Smooth muscle cell (in vitro differentiated cells): ENCODE measurements at regions not wholly inside any gene's neighbourhood (a gene's known extent, or its start where the extent isn't known, plus 50 kb on each side); places are given as distances from the start of the nearest gene placed in this dataset.

Experiments
- DNase-seq: peaks from one replicate; lab custom pipeline; 2025; ENCODE audit not compliant: unreplicated experiment; lab: John Stamatoyannopoulos, UW
- H2AFZ ChIP-seq: fragments of 200-600 bp; sonication (generic); 2 replicates; pipeline ENCODE4 v1.6.0; 2016; ENCODE audit warnings: antibody characterized with exemption, low read depth, mild to moderate bottlenecking
- H3F3A ChIP-seq: fragments of 200-600 bp; sonication (generic); 2 replicates; pipeline ENCODE4 v1.6.0; 2017; ENCODE audit warnings: antibody characterized with exemption, low read depth
- H3K27ac ChIP-seq: fragments of 200-600 bp; sonication (generic); 2 replicates; pipeline ENCODE4 v1.5.1; 2016; ENCODE audit warnings: low read depth, mild to moderate bottlenecking
- H3K27me3 ChIP-seq: fragments of 200-600 bp; sonication (generic); 2 replicates; pipeline ENCODE4 v1.6.1; 2016; ENCODE audit warnings: low read depth, mild to moderate bottlenecking
- H3K36me3 ChIP-seq: fragments of 200-600 bp; sonication (generic); 2 replicates; pipeline ENCODE4 v1.5.1; 2016; ENCODE audit warnings: low read depth
- H3K4me1 ChIP-seq: fragments of 200-600 bp; sonication (generic); 2 replicates; pipeline ENCODE4 v1.5.1; 2016; ENCODE audit warnings: low read depth
- H3K4me2 ChIP-seq: fragments of 200-600 bp; sonication (generic); 2 replicates; pipeline ENCODE4 v1.6.0; 2016; ENCODE audit warnings: mild to moderate bottlenecking
- H3K4me3 ChIP-seq: fragments of 200-600 bp; sonication (generic); 2 replicates; pipeline ENCODE4 v1.5.1; 2016; ENCODE audit warnings: mild to moderate bottlenecking
- H3K79me2 ChIP-seq: fragments of 200-600 bp; sonication (generic); 2 replicates; pipeline ENCODE4 v1.6.0; 2016; ENCODE audit warnings: low read depth, mild to moderate bottlenecking
- H3K9ac ChIP-seq: fragments of 200-600 bp; sonication (generic); 2 replicates; pipeline ENCODE4 v1.6.0; 2016; ENCODE audit warnings: low read depth
- H3K9me3 ChIP-seq: fragments of 200-600 bp; sonication (generic); replicated peaks from 2 replicates; pipeline ENCODE4 v1.5.1; 2016; ENCODE audit warnings: low read depth
- H4K20me1 ChIP-seq: fragments of 200-600 bp; sonication (generic); 2 replicates; pipeline ENCODE4 v1.6.0; 2016; ENCODE audit warnings: low read depth
- WGBS: methylation state at CpG from one replicate; pipeline ENCODE4 v1.1.7; 2016; ENCODE audit warnings: low lambda C conversion rate; 5-methylcytosine and 5-hydroxymethylcytosine counted together
- TF ChIP-seq, protein P1 (sequence below): fragments of 200-600 bp; sonication (generic); IDR thresholded peaks from 2 replicates; pipeline ENCODE4 v1.5.1; 2017; ENCODE audit warnings: borderline replicate concordance, mild to moderate bottlenecking, antibody characterized with exemption; ENCODE audit not compliant: insufficient read depth, poor library complexity, severe bottlenecking

GRCh38 chr11:15764326-15764725 is 592.0 kb downstream of the SOX6 start:
- TF ChIP-seq, protein P1, sequence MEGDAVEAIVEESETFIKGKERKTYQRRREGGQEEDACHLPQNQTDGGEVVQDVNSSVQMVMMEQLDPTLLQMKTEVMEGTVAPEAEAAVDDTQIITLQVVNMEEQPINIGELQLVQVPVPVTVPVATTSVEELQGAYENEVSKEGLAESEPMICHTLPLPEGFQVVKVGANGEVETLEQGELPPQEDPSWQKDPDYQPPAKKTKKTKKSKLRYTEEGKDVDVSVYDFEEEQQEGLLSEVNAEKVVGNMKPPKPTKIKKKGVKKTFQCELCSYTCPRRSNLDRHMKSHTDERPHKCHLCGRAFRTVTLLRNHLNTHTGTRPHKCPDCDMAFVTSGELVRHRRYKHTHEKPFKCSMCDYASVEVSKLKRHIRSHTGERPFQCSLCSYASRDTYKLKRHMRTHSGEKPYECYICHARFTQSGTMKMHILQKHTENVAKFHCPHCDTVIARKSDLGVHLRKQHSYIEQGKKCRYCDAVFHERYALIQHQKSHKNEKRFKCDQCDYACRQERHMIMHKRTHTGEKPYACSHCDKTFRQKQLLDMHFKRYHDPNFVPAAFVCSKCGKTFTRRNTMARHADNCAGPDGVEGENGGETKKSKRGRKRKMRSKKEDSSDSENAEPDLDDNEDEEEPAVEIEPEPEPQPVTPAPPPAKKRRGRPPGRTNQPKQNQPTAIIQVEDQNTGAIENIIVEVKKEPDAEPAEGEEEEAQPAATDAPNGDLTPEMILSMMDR, result no peak
- no peak overlapping the region for H3K4me3 ChIP-seq
- no peaks in the 10 kb centered on the region for H3K4me1 ChIP-seq
- H3K79me2 ChIP-seq, result no peaks in the 10 kb centered on the region
- DNase-seq, result no peak
- H3F3A ChIP-seq, result no peaks in the 10 kb centered on the region
- H3K27ac ChIP-seq, result peak overlapping the region; percentile 54
- 84% methylated on average over 1 of the region's 1 CpG for WGBS
- no peak overlapping the region for H3K4me2 ChIP-seq
- no peaks in the 10 kb centered on the region for H3K36me3 ChIP-seq
- H2AFZ ChIP-seq, result no peak overlapping the region
- no peak overlapping the region for H3K9ac ChIP-seq
- H4K20me1 ChIP-seq, result no peaks in the 10 kb centered on the region
- H3K27me3 ChIP-seq, result no peaks in the 10 kb centered on the region
- no peaks in the 10 kb centered on the region for H3K9me3 ChIP-seq

- Histone ChIP-seq H3K4me2 (no peak overlapping the region), H3K4me1 (no peaks in the 10 kb centered on the region), H3K9me3 (no peaks in the 10 kb centered on the region), H3K36me3 (no peaks in the 10 kb centered on the region), H3F3A (no peaks in the 10 kb centered on the region), H3K27me3 (no peaks in the 10 kb centered on the region), H3K9ac (no peak overlapping the region), H4K20me1 (no peaks in the 10 kb centered on the region), H3K27ac (peak overlapping the region; percentile 54), H2AFZ (no peak overlapping the region), H3K4me3 (no peak overlapping the region), H3K79me2 (no peaks in the 10 kb centered on the region)
- no peak for DNase-seq
- TF ChIP-seq, protein P1, result no peak
- 83% methylated on average over 1 of the region's 1 CpG for WGBS
These were observed 591.4 kb downstream of the SOX6 start for GRCh38 chr11:15764948-15765347.

- WGBS, result 84% methylated on average over 3 of the region's 3 CpGs
- Histone ChIP-seq H3K4me2 (no peak overlapping the region), H2AFZ (no peak overlapping the region), H3K27me3 (no peaks in the 10 kb centered on the region), H3K4me1 (no peaks in the 10 kb centered on the region), H4K20me1 (no peaks in the 10 kb centered on the region), H3F3A (no peaks in the 10 kb centered on the region), H3K79me2 (no peaks in the 10 kb centered on the region), H3K4me3 (no peak overlapping the region), H3K27ac (peak overlapping the region; percentile 54), H3K9me3 (no peaks in the 10 kb centered on the region), H3K9ac (no peak overlapping the region), H3K36me3 (no peaks in the 10 kb centered on the region)
- no peak for DNase-seq
- TF ChIP-seq, protein P1, result no peak
These were observed 590.8 kb downstream of the SOX6 start for GRCh38 chr11:15765530-15765929.

DNA sequence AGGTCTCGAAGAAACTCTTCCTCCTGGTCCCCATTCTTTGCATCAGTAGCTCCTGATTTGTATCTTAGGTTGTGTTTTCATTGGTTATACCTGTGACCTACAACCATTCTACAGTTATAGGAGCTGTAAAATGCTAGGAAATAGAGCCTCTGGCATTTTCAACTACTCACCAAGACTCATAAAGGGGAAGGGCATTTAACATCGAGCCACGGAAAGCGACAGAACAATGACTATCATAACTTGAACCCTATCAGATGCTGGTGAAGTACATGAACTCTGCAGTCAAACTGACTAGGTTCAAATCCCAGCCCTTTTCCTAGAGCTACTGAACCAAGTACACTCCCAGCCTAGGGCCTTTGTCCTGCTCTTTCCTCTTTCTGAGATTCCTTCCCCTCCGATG is 588.0 kb downstream of the SOX6 start:
- Histone ChIP-seq H3K9ac (no peak overlapping the region), H3K36me3 (no peaks in the 10 kb centered on the region), H3K27ac (no peak overlapping the region), H3K4me2 (no peak overlapping the region), H3K4me1 (no peaks in the 10 kb centered on the region), H3F3A (no peaks in the 10 kb centered on the region), H4K20me1 (no peaks in the 10 kb centered on the region), H3K4me3 (no peak overlapping the region), H3K27me3 (no peaks in the 10 kb centered on the region), H3K9me3 (no peaks in the 10 kb centered on the region), H3K79me2 (no peaks in the 10 kb centered on the region), H2AFZ (no peak overlapping the region)
- TF ChIP-seq, protein P1, result no peak
- WGBS, result 97% methylated on average over 5 of the region's 5 CpGs
- no peak for DNase-seq
